ACC112 (cell line): ENCODE measurements at regions not wholly inside any gene's neighbourhood (a gene's known extent, or its start where the extent isn't known, plus 50 kb on each side); places are given as distances from the start of the nearest gene placed in this dataset.
A peak's percentile ranks its signal among the peaks of the same experiment; 100 is the strongest.

Experiments
- H2AFZ ChIP-seq: fragments of 200-600 bp; sonication (generic); one replicate; pipeline ENCODE4 v1.6.0; 2017; ENCODE audit warnings: antibody characterized with exemption, low read length; ENCODE audit not compliant: unreplicated experiment
- H3K27ac ChIP-seq: fragments of 200-600 bp; sonication (generic); 2 replicates; pipeline ENCODE4 v1.5.1; 2014; ENCODE audit warnings: low read depth, mild to moderate bottlenecking, antibody characterized with exemption, low read length, moderate library complexity
- H3K27me3 ChIP-seq: fragments of 200-600 bp; sonication (generic); 2 replicates; pipeline ENCODE4 v1.6.1; 2014; ENCODE audit warnings: mild to moderate bottlenecking, antibody characterized with exemption, low read length, moderate library complexity, mixed read lengths; ENCODE audit not compliant: insufficient read depth
- H3K36me3 ChIP-seq: fragments of 200-600 bp; sonication (generic); 2 replicates; pipeline ENCODE4 v1.6.1; 2016; ENCODE audit warnings: mild to moderate bottlenecking, antibody characterized with exemption, low read length, moderate library complexity, mixed read lengths; ENCODE audit not compliant: insufficient read depth
- H3K4me1 ChIP-seq: fragments of 200-600 bp; sonication (generic); one replicate; pipeline ENCODE4 v1.6.1; 2016; ENCODE audit warnings: low read length, mixed read lengths; ENCODE audit not compliant: insufficient read depth, unreplicated experiment, control insufficient read depth
- H3K4me3 ChIP-seq: fragments of 200-600 bp; sonication (generic); 2 replicates; pipeline ENCODE4 v1.5.1; 2014; ENCODE audit warnings: mild to moderate bottlenecking, low read depth, low read length
- H3K79me2 ChIP-seq: fragments of 200-600 bp; sonication (generic); one replicate; pipeline ENCODE4 v1.6.0; 2016; ENCODE audit warnings: low read length; ENCODE audit not compliant: control insufficient read depth, unreplicated experiment, insufficient read depth

DNA sequence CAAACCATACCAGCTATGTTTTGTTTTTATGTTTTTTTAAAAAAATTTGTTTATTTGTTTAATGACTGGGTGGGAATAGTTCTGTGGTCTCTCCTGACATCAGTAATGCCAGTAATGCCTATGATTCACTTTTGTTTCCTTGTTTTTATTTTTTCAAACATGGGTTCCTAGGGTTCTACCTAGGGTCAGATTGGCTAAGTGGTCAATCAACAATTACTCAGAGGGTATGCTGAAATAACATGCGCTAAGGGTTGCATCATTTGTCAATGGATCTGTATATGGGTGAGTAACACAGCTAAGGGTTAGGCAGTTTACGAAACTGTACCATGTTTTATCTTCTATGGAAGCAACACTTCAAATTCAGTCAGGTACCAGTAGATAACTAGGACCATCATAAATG is 583.8 kb upstream of the GJE1 start:
- no peaks in the 10 kb centered on the region for H3K27me3 ChIP-seq
- H3K79me2 ChIP-seq: no peaks in the 10 kb centered on the region
- H2AFZ ChIP-seq: no peak overlapping the region
- no peaks in the 10 kb centered on the region; the same call in 1 of the 2 replicates for H3K36me3 ChIP-seq
- H3K4me3 ChIP-seq: no peak overlapping the region
- peaks cover 35% of the 10 kb centered on the region for H3K4me1 ChIP-seq
- peak overlapping the region; percentile 84 for H3K27ac ChIP-seq

GRCh38 chr6:141541581-141542324 is 591.0 kb upstream of the GJE1 start:
- H2AFZ ChIP-seq: peak overlapping the region; percentile 75
- no peak overlapping the region for H3K27ac ChIP-seq
- H3K36me3 ChIP-seq: no peaks in the 10 kb centered on the region; the same call in 1 of the 2 replicates
- no peaks in the 10 kb centered on the region for H3K27me3 ChIP-seq
- no peaks in the 10 kb centered on the region for H3K4me1 ChIP-seq
- H3K4me3 ChIP-seq: no peak overlapping the region
- no peaks in the 10 kb centered on the region for H3K79me2 ChIP-seq

DNA sequence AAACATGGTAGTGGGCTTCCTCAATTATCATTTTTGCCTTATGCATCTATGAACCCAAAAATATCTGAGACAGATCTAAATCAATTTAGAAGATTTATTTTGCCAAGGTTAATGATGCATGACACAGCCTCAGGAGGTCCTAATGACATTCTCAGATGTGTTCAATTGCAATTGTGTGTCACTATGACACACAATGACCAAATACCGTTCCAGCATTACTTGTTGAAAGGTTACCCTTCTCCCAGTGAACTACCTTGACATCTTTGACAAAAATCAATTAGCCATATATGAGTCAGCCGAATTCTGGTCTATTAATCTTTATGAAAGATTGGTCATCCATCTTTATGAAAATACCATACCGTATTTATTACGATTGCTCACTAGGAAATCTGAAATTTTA is 592.5 kb upstream of the GJE1 start:
- no peaks in the 10 kb centered on the region for H3K79me2 ChIP-seq
- H2AFZ ChIP-seq: no peak overlapping the region
- no peak overlapping the region for H3K27ac ChIP-seq
- no peaks in the 10 kb centered on the region for H3K27me3 ChIP-seq
- no peaks in the 10 kb centered on the region for H3K36me3 ChIP-seq
- H3K4me1 ChIP-seq: no peaks in the 10 kb centered on the region
- no peak overlapping the region for H3K4me3 ChIP-seq

GRCh38 chr6:141539617-141540016 is 593.1 kb upstream of the GJE1 start:
- Histone ChIP-seq H3K4me1 (no peaks in the 10 kb centered on the region), H3K4me3 (no peak overlapping the region), H3K79me2 (no peaks in the 10 kb centered on the region), H3K27me3 (no peaks in the 10 kb centered on the region), H2AFZ (no peak overlapping the region), H3K27ac (no peak overlapping the region), H3K36me3 (no peaks in the 10 kb centered on the region)

- no peak overlapping the region for H3K27ac ChIP-seq
- no peaks in the 10 kb centered on the region for H3K36me3 ChIP-seq
- no peak overlapping the region for H2AFZ ChIP-seq
- no peaks in the 10 kb centered on the region for H3K27me3 ChIP-seq
- no peak overlapping the region for H3K4me3 ChIP-seq
- H3K4me1 ChIP-seq: no peaks in the 10 kb centered on the region
- no peaks in the 10 kb centered on the region for H3K79me2 ChIP-seq
These were observed 600.5 kb upstream of the GJE1 start for GRCh38 chr6:141532211-141532610.

- no peak overlapping the region for H3K27ac ChIP-seq
- no peaks in the 10 kb centered on the region for H3K79me2 ChIP-seq
- no peaks in the 10 kb centered on the region for H3K27me3 ChIP-seq
- H3K36me3 ChIP-seq: no peaks in the 10 kb centered on the region
- no peaks in the 10 kb centered on the region for H3K4me1 ChIP-seq
- no peak overlapping the region for H2AFZ ChIP-seq
- no peak overlapping the region for H3K4me3 ChIP-seq
These were observed 601.7 kb upstream of the GJE1 start for GRCh38 chr6:141531040-141531439.

DNA sequence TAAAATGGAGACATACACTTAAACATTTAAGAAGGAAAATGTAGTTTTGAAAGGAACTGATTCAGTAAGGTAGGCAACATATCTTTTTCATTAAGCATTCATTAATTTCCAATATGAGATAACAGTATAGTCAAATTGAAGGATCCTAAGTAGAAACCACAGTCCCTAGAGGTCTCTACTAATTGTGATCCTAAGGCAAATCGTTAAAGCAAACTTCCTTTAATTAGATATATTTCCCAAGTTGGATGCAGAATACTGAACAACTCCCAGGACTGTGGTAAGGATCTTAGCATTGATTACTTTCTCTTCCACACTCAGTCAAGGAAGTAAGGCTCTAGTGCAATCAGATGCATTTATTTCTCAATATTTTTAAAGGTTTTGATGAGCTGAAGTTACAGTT is 604.1 kb upstream of the GJE1 start:
- Histone ChIP-seq H3K79me2 (no peaks in the 10 kb centered on the region), H3K4me3 (no peak overlapping the region), H3K36me3 (no peaks in the 10 kb centered on the region), H3K4me1 (no peaks in the 10 kb centered on the region), H3K27ac (no peak overlapping the region), H3K27me3 (no peaks in the 10 kb centered on the region), H2AFZ (no peak overlapping the region)

DNA sequence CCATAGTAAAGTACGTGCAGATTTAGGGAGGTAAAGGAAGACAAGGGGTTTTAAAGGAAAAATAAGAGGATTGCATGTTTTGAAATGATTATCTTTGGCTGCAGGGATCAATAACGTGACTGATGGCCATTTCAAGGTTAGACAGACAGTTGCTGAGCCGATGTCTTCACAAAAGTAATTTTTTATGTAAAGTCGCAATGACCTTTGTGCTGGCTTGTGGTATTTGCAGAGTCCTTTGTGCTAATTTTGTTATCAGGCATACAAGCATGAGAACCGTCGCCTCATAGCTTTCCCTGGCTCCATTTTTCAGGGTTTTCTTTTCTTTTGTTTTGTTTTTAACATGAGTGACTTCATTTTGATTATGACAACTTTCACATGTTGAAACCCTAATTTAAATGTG is 605.7 kb upstream of the GJE1 start:
- Histone ChIP-seq H2AFZ (no peak overlapping the region), H3K36me3 (no peaks in the 10 kb centered on the region), H3K27me3 (no peaks in the 10 kb centered on the region), H3K4me3 (no peak overlapping the region), H3K27ac (no peak overlapping the region), H3K4me1 (no peaks in the 10 kb centered on the region), H3K79me2 (no peaks in the 10 kb centered on the region)

- no peaks in the 10 kb centered on the region for H3K27me3 ChIP-seq
- H3K4me1 ChIP-seq: no peaks in the 10 kb centered on the region
These were observed 611.3 kb upstream of the GJE1 start for GRCh38 chr6:141521440-141521839.

DNA sequence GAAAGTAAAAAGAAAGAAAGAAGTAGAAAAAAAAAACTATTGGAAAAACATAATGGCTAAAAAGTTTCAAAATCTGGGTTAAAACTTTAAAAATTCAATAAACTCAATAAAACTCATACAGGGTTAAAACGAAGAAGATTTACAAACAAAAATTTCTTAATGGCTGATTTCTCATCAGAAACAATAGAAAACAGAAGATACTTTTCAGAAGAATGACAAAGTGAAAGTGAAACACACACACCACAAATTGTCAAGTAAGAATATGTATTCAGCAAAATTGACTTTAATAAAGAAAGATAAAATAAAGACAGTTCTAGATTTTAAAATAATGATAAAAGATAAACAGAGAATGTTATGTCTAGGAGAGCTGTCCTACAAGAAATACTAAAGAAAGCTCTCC is 618.9 kb upstream of the GJE1 start:
- Histone ChIP-seq H3K79me2 (no peaks in the 10 kb centered on the region), H3K27ac (peak overlapping the region; percentile 27; the same call in 1 of the 2 replicates), H3K4me3 (peak overlapping the region; percentile 73), H2AFZ (peak overlapping the region; percentile 87), H3K27me3 (no peaks in the 10 kb centered on the region), H3K4me1 (no peaks in the 10 kb centered on the region), H3K36me3 (no peaks in the 10 kb centered on the region; the same call in 1 of the 2 replicates)

More at GRCh38 chr6:141521440-141521839, 611.3 kb upstream of the GJE1 start:
- H3K4me3 ChIP-seq: no peak overlapping the region
- no peak overlapping the region for H3K27ac ChIP-seq
- H3K36me3 ChIP-seq: no peaks in the 10 kb centered on the region
- H3K79me2 ChIP-seq: no peaks in the 10 kb centered on the region
- H2AFZ ChIP-seq: no peak overlapping the region

- Histone ChIP-seq H3K79me2 (no peaks in the 10 kb centered on the region), H2AFZ (no peak overlapping the region), H3K27me3 (no peaks in the 10 kb centered on the region)
These were observed 621.9 kb upstream of the GJE1 start for GRCh38 chr6:141510803-141511202.

More at GRCh38 chr6:141510803-141511202, 621.9 kb upstream of the GJE1 start:
- Histone ChIP-seq H3K4me3 (no peak overlapping the region), H3K4me1 (no peaks in the 10 kb centered on the region), H3K27ac (no peak overlapping the region), H3K36me3 (peaks cover 4% of the 10 kb centered on the region; the same call in 1 of the 2 replicates)
